Neural progenitor cell (in vitro differentiated cells): ENCODE measurements at regions not wholly inside any gene's neighbourhood (a gene's known extent, or its start where the extent isn't known, plus 50 kb on each side); places are given as distances from the start of the nearest gene placed in this dataset.

Experiments
- DNase-seq: peaks from one replicate; pipeline ENCODE4 v3.0.0-alpha.2; 2016; ENCODE audit warnings: low spot score
- H2AFZ ChIP-seq: fragments of 200-600 bp; sonication (generic); replicated peaks from 2 replicates; pipeline ENCODE4 v1.6.1; 2016; ENCODE audit warnings: antibody characterized with exemption
- H3F3A ChIP-seq: fragments of 200-600 bp; sonication (generic); 2 replicates; pipeline ENCODE4 v1.6.1; 2016; ENCODE audit warnings: antibody characterized with exemption, low read depth
- H3K27ac ChIP-seq: fragments of 200-600 bp; sonication (generic); 2 replicates; pipeline ENCODE4 v1.5.1; 2016; ENCODE audit warnings: mild to moderate bottlenecking
- H3K27me3 ChIP-seq: fragments of 200-600 bp; sonication (generic); 2 replicates; pipeline ENCODE4 v1.6.1; 2016; ENCODE audit warnings: mild to moderate bottlenecking, moderate library complexity
- H3K36me3 ChIP-seq: fragments of 200-600 bp; sonication (generic); 2 replicates; pipeline ENCODE4 v1.5.1; 2016
- H3K4me1 ChIP-seq: fragments of 200-600 bp; sonication (generic); 2 replicates; pipeline ENCODE4 v1.6.1; 2016; ENCODE audit warnings: mixed run types
- H3K4me2 ChIP-seq: fragments of 200-600 bp; sonication (generic); 2 replicates; pipeline ENCODE4 v1.6.1; 2016
- H3K4me3 ChIP-seq: fragments of 200-600 bp; sonication (generic); 2 replicates; pipeline ENCODE4 v1.5.1; 2016
- H3K79me2 ChIP-seq: fragments of 200-600 bp; sonication (generic); 2 replicates; pipeline ENCODE4 v1.6.1; 2016; ENCODE audit warnings: low read depth
- H3K9ac ChIP-seq: fragments of 200-600 bp; sonication (generic); 2 replicates; pipeline ENCODE4 v1.6.1; 2016
- H3K9me3 ChIP-seq: fragments of 200-600 bp; sonication (generic); 2 replicates; pipeline ENCODE4 v1.5.1; 2016; ENCODE audit warnings: low read depth
- H4K20me1 ChIP-seq: fragments of 200-600 bp; sonication (generic); 2 replicates; pipeline ENCODE4 v1.6.1; 2016; ENCODE audit warnings: low read depth
- H3K27ac Mint-ChIP-seq: 3 replicates; pipeline ENCODE4 v1.8.0; 2021; ENCODE audit warnings: mixed read lengths
- H3K27me3 Mint-ChIP-seq: 2 replicates; pipeline ENCODE4 v1.8.0; 2022; ENCODE audit warnings: low read depth, mild to moderate bottlenecking, inconsistent platforms, moderate library complexity, mixed read lengths; ENCODE audit not compliant: insufficient read depth
- H3K36me3 Mint-ChIP-seq: 3 replicates; pipeline ENCODE4 v1.8.0; 2021; ENCODE audit warnings: mixed read lengths
- H3K4me1 Mint-ChIP-seq: 3 replicates; pipeline ENCODE4 v1.8.0; 2021; ENCODE audit warnings: mixed read lengths
- H3K4me3 Mint-ChIP-seq: 3 replicates; pipeline ENCODE4 v1.8.0; 2021; ENCODE audit warnings: mild to moderate bottlenecking, moderate library complexity, mixed read lengths
- H3K9me3 Mint-ChIP-seq: 3 replicates; pipeline ENCODE4 v1.8.0; 2020; ENCODE audit warnings: mixed read lengths
- EZH2 ChIP-seq: fragments of 200-600 bp; sonication (generic); IDR thresholded peaks from 2 replicates; pipeline ENCODE4 v1.6.1; 2017; ENCODE audit warnings: antibody characterized with exemption, mild to moderate bottlenecking, moderate library complexity
- EZH2phosphoT487 ChIP-seq: fragments of 200-600 bp; sonication (generic); IDR thresholded peaks from 2 replicates; pipeline ENCODE4 v1.6.1; 2017; ENCODE audit warnings: antibody characterized with exemption
- TF ChIP-seq, protein P1 (sequence below): fragments of 200-600 bp; sonication (generic); IDR thresholded peaks from 2 replicates; pipeline ENCODE4 v1.5.1; 2017; ENCODE audit warnings: antibody characterized with exemption, mild to moderate bottlenecking

DNA sequence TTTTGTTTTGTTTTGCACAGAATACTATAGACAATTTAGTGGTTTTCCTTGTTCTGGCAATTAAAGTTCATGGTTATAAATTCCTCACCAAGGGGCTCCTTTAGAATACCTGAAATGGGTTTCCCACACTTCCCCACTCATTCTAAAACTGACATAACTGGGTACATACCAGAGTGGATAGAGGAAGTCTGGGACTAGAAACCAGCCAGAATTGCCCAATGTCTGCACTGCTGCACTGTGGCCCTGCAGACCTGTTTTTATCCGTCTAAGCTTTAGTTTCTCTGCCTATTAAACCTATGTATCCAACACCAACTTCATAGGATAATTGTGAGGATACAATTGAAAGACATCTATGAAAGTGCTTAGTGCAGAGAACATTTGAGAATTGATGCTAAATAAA is 498.6 kb downstream of the KCTD12 start:
- no peaks in the 10 kb centered on the region for H3K4me1 Mint-ChIP-seq
- no peaks in the 10 kb centered on the region for H3K27me3 Mint-ChIP-seq
- no peaks in the 10 kb centered on the region for H3K9me3 ChIP-seq
- H3K79me2 ChIP-seq = no peaks in the 10 kb centered on the region
- H3K9me3 Mint-ChIP-seq = no peaks in the 10 kb centered on the region
- no peak overlapping the region for H3K4me3 Mint-ChIP-seq
- no peaks in the 10 kb centered on the region for H3K36me3 Mint-ChIP-seq
- no peaks in the 10 kb centered on the region for H3F3A ChIP-seq
- no peak overlapping the region for H2AFZ ChIP-seq
- no peak overlapping the region for H3K4me3 ChIP-seq
- no peak overlapping the region for H3K27ac ChIP-seq
- no peak for DNase-seq
- no peaks in the 10 kb centered on the region for H3K27me3 ChIP-seq
- no peak overlapping the region for H3K4me2 ChIP-seq
- TF ChIP-seq, protein P1, sequence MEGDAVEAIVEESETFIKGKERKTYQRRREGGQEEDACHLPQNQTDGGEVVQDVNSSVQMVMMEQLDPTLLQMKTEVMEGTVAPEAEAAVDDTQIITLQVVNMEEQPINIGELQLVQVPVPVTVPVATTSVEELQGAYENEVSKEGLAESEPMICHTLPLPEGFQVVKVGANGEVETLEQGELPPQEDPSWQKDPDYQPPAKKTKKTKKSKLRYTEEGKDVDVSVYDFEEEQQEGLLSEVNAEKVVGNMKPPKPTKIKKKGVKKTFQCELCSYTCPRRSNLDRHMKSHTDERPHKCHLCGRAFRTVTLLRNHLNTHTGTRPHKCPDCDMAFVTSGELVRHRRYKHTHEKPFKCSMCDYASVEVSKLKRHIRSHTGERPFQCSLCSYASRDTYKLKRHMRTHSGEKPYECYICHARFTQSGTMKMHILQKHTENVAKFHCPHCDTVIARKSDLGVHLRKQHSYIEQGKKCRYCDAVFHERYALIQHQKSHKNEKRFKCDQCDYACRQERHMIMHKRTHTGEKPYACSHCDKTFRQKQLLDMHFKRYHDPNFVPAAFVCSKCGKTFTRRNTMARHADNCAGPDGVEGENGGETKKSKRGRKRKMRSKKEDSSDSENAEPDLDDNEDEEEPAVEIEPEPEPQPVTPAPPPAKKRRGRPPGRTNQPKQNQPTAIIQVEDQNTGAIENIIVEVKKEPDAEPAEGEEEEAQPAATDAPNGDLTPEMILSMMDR = no peak
- TF ChIP-seq EZH2phosphoT487 (no peak), EZH2 (no peak)
- H4K20me1 ChIP-seq = no peaks in the 10 kb centered on the region
- H3K9ac ChIP-seq = no peak overlapping the region
- H3K36me3 ChIP-seq = no peaks in the 10 kb centered on the region
- no peaks in the 10 kb centered on the region for H3K4me1 ChIP-seq
- H3K27ac Mint-ChIP-seq = no peak overlapping the region

DNA sequence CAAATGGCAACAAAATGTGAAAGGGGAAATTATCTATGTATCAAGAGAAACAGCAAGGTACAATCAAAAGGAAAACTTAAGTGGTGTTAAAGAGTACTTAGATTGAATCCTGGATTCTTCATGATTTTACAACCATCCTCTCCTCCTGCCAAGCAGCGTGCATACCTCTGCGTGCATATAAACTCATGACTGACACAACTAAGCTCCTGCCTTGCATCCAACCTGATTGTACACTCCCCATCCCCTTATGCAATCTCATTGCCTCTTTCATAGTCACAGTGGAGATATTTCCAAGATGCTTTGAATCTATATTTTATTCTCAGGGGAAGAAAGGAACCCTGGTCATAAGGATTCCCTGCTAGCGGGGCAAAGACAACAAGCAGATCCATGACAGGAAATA is 499.9 kb downstream of the KCTD12 start:
- no peak overlapping the region for H3K27ac Mint-ChIP-seq
- H3K36me3 Mint-ChIP-seq = no peaks in the 10 kb centered on the region
- H3K4me3 ChIP-seq = no peak overlapping the region
- TF ChIP-seq EZH2 (no peak), EZH2phosphoT487 (no peak)
- TF ChIP-seq, protein P1 = no peak
- H3K4me1 ChIP-seq = no peaks in the 10 kb centered on the region
- no peak overlapping the region for H3K9ac ChIP-seq
- no peak overlapping the region for H3K27ac ChIP-seq
- no peak for DNase-seq
- H3K79me2 ChIP-seq = no peaks in the 10 kb centered on the region
- H2AFZ ChIP-seq = no peak overlapping the region
- H3F3A ChIP-seq = no peaks in the 10 kb centered on the region
- H3K4me3 Mint-ChIP-seq = no peak overlapping the region
- no peaks in the 10 kb centered on the region for H3K27me3 Mint-ChIP-seq
- no peaks in the 10 kb centered on the region for H3K36me3 ChIP-seq
- H3K9me3 ChIP-seq = no peaks in the 10 kb centered on the region
- H3K9me3 Mint-ChIP-seq = no peaks in the 10 kb centered on the region
- H3K4me2 ChIP-seq = no peak overlapping the region
- no peaks in the 10 kb centered on the region for H3K4me1 Mint-ChIP-seq
- H4K20me1 ChIP-seq = no peaks in the 10 kb centered on the region
- no peaks in the 10 kb centered on the region for H3K27me3 ChIP-seq

DNA sequence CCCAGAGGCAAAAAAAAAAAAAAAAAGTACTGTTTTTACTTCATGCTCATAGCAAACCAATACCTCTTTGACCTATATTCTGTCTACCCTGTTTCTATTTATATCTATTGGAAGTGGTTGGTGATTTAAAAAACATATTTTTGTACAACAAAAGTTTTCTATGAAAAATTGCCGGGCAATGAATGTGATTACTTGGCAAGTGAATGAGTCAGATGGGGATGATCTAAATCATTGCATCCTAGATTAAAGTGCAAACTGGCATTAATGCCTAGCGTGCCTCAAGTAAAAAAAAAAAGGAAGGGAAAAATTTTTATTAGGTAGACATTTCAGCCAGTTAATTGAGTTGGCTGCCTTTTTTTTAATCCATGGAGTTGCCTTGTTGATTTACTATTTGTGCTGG is 500.6 kb downstream of the KCTD12 start:
- Histone ChIP-seq H3K27ac (no peak overlapping the region), H3K9ac (no peak overlapping the region), H3F3A (no peaks in the 10 kb centered on the region), H3K9me3 (no peaks in the 10 kb centered on the region), H3K4me2 (no peak overlapping the region), H3K4me3 (no peak overlapping the region), H2AFZ (no peak overlapping the region), H4K20me1 (no peaks in the 10 kb centered on the region), H3K27me3 (no peaks in the 10 kb centered on the region), H3K36me3 (no peaks in the 10 kb centered on the region), H3K4me1 (no peaks in the 10 kb centered on the region), H3K79me2 (no peaks in the 10 kb centered on the region)
- Mint-ChIP-seq H3K27me3 (no peaks in the 10 kb centered on the region), H3K9me3 (no peaks in the 10 kb centered on the region), H3K4me1 (no peaks in the 10 kb centered on the region), H3K27ac (no peak overlapping the region), H3K36me3 (no peaks in the 10 kb centered on the region), H3K4me3 (no peak overlapping the region)
- TF ChIP-seq EZH2phosphoT487 (no peak), EZH2 (no peak)
- TF ChIP-seq, protein P1 = no peak
- no peak for DNase-seq
